Testis (tissue), 2 donors: ENCODE measurements at regions not wholly inside any gene's neighbourhood (a gene's known extent, or its start where the extent isn't known, plus 50 kb on each side); places are given as distances from the start of the nearest gene placed in this dataset.

Source experiments
- DNase-seq: peaks from one replicate; pipeline ENCODE4 v3.0.0-alpha.2; 2019
- H3K27ac ChIP-seq, 2 donors: fragments of 200-600 bp; sonication (generic); one replicate each; pipeline ENCODE4 v1.5.1; 2019
- H3K27me3 ChIP-seq: fragments of 200-600 bp; sonication (generic); one replicate; pipeline ENCODE4 v1.5.1; 2019
- H3K36me3 ChIP-seq: fragments of 200-600 bp; sonication (generic); one replicate; pipeline ENCODE4 v1.5.1; 2017; ENCODE audit warnings: low read depth; ENCODE audit errors: missing control alignments
- H3K4me1 ChIP-seq: fragments of 200-600 bp; sonication (generic); one replicate; pipeline ENCODE4 v1.5.1; 2019
- H3K4me3 ChIP-seq, 2 donors: fragments of 200-600 bp; sonication (generic); one replicate each; pipeline ENCODE4 v1.5.1; 2017 to 2019
- H3K9me3 ChIP-seq: fragments of 200-600 bp; sonication (generic); one replicate; pipeline ENCODE4 v1.5.1; 2017
- POLR2A ChIP-seq: fragments of 450-650 bp; IDR thresholded peaks from one replicate; pipeline ENCODE4 v1.6.1; 2017; ENCODE audit warnings: antibody characterized with exemption, mild to moderate bottlenecking, moderate library complexity
- WGBS, 2 donors: methylation state at CpG; one replicate each; pipeline ENCODE4 v1.1.5; 2018; 5-methylcytosine and 5-hydroxymethylcytosine counted together
- intact Hi-C: fragments of 100-400 bp; cut with DNase I; formaldehyde crosslinking; loops from one replicate; pipeline ENCODE4 v1.15.1; 2023; ENCODE audit warnings: low total_unique reads
- TF ChIP-seq, protein P1 (sequence below), 3 experiments: fragments of 450-650 bp in 2 of 3; fragments of 200-600 bp in 1 of 3; sonication (generic) in 1 of 3; IDR thresholded peaks; one replicate each; pipeline ENCODE4 v1.5.1; 2016 to 2019; ENCODE audit warnings: antibody characterized with exemption in 3 of 3, mild to moderate bottlenecking in 2 of 3, moderate library complexity in 1 of 3

DNA sequence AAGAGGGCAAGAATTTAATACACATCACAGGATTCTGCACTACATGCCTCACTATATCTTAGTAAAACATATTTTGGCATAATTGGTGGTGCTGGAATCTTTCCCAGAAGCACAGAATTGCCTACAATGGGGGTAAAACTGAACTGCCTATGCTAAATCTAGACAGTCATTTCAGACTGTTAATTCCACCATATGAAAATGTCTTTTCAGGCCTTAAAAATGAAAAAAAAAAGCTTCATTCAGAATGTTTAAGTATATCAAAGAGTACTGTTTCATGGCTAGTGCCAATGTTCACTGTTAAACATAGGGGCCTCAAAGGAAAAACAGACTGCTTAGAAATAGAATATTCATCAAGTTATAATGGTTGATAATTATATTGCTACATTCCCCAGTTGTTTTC, 797.0 kb downstream of the PCDH19 start:
- Histone ChIP-seq H3K27me3 (no peaks in the 10 kb centered on the region), H3K4me3 (no peak overlapping the region), H3K36me3 (no peaks in the 10 kb centered on the region), H3K27ac (no peak overlapping the region), H3K9me3 (no peaks in the 10 kb centered on the region), H3K4me1 (no peaks in the 10 kb centered on the region)
- no peak for DNase-seq
- TF ChIP-seq, protein P1, sequence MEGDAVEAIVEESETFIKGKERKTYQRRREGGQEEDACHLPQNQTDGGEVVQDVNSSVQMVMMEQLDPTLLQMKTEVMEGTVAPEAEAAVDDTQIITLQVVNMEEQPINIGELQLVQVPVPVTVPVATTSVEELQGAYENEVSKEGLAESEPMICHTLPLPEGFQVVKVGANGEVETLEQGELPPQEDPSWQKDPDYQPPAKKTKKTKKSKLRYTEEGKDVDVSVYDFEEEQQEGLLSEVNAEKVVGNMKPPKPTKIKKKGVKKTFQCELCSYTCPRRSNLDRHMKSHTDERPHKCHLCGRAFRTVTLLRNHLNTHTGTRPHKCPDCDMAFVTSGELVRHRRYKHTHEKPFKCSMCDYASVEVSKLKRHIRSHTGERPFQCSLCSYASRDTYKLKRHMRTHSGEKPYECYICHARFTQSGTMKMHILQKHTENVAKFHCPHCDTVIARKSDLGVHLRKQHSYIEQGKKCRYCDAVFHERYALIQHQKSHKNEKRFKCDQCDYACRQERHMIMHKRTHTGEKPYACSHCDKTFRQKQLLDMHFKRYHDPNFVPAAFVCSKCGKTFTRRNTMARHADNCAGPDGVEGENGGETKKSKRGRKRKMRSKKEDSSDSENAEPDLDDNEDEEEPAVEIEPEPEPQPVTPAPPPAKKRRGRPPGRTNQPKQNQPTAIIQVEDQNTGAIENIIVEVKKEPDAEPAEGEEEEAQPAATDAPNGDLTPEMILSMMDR (IDR thresholded peaks at IDR 0.05): no peak
- TF ChIP-seq POLR2A: no peak
- intact Hi-C loops: no loop called here

DNA sequence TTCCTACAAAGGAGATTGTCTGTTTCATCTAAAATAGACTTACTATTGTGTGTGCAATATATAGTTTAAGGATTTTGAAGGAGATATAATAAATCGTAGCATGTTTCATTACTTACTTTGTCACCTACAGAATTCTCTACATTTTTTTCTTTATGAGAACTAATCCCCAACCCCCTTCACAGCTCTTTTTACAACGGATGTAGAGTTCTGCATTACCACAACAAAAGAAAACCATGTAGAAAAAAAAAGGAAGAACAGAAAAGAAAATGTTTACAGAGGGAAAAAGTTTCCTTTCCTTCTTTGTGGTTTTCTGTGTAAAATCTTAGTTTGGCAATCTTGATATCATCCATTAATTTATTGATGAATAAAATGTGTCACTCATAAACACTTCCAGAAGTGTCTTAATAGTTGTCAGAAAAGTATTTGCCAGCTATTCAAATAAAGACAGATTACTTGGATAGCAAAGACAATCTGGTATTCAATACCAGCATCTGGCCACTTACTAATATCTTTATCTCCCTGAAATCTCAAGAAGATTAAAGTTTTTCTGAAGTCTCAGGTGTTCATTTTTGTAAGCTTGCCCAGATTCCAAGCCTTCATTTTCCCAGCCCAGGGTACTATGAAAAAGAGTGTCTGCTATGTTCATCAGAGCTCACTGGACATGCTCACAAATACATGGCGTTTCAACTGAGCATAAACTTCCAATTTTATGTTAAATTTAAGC, 806.8 kb downstream of the PCDH19 start:
- intact Hi-C loops: no loop called here
- no peaks in the 10 kb centered on the region for H3K36me3 ChIP-seq
- no peak for TF ChIP-seq POLR2A
- TF ChIP-seq, protein P1 (IDR thresholded peaks at IDR 0.05): no peak
- no peaks in the 10 kb centered on the region for H3K9me3 ChIP-seq
- no peak overlapping the region for H3K27ac ChIP-seq
- DNase-seq: no peak
- no peaks in the 10 kb centered on the region for H3K27me3 ChIP-seq
- no peak overlapping the region for H3K4me3 ChIP-seq
- no peaks in the 10 kb centered on the region for H3K4me1 ChIP-seq
- WGBS, 2 donors: 41 to 43% methylated on average over 3 of the region's 3 CpGs

- intact Hi-C loops: no loop called here
- no peak overlapping the region for H3K27ac ChIP-seq
- no peaks in the 10 kb centered on the region for H3K27me3 ChIP-seq
- no peaks in the 10 kb centered on the region for H3K9me3 ChIP-seq
- no peaks in the 10 kb centered on the region for H3K4me1 ChIP-seq
- no peak overlapping the region for H3K4me3 ChIP-seq
- H3K36me3 ChIP-seq: no peaks in the 10 kb centered on the region
- TF ChIP-seq, protein P1 (IDR thresholded peaks at IDR 0.05): no peak
- no peak for TF ChIP-seq POLR2A
- DNase-seq: no peak
These were observed 808.0 kb downstream of the PCDH19 start for GRCh38 chrX:99602107-99602506.

DNA sequence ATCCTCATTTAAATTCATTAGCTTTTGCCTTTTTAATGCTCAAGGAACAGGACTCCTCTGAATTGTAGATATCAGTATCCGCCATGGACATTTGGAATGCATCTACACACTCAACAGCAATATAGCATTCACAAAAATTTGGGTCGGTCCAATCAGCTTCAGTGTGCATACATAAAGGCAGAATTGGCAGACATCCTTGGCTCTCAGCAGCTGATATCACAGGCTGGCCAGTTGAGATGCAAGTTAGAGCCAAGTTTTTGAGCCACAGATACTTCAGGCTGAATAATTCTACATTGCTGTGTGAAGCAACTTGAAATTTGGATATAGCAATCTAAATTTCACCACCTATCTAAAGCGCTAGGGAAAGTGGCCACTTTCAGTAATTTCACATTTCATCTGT, 821.1 kb downstream of the PCDH19 start:
- Histone ChIP-seq H3K27me3 (no peaks in the 10 kb centered on the region), H3K36me3 (no peaks in the 10 kb centered on the region), H3K9me3 (no peaks in the 10 kb centered on the region), H3K4me1 (no peaks in the 10 kb centered on the region), H3K4me3 (no peak overlapping the region), H3K27ac (no peak overlapping the region)
- DNase-seq: no peak
- WGBS, 2 donors: 70 to 76% methylated on average over 3 of the region's 3 CpGs
- TF ChIP-seq, protein P1 (IDR thresholded peaks at IDR 0.05): no peak
- TF ChIP-seq POLR2A: no peak
- intact Hi-C loops: no loop called here

GRCh38 chrX:99572711-99573110, 837.4 kb downstream of the PCDH19 start:
- no peak for DNase-seq
- TF ChIP-seq, protein P1 (IDR thresholded peaks at IDR 0.05): no peak
- no peak for TF ChIP-seq POLR2A
- Histone ChIP-seq H3K27ac (no peak overlapping the region), H3K4me3 (no peak overlapping the region), H3K9me3 (no peaks in the 10 kb centered on the region), H3K4me1 (no peaks in the 10 kb centered on the region), H3K27me3 (no peaks in the 10 kb centered on the region), H3K36me3 (no peaks in the 10 kb centered on the region)
- intact Hi-C loops: no loop called here
